ENCODE measurements at regions not wholly inside any gene's neighbourhood (a gene's known extent, or its start where the extent isn't known, plus 50 kb on each side); places are given as distances from the start of the nearest gene placed in this dataset.

- intact Hi-C loops (cut with DNase I; ENCODE audit: low total_unique reads) (loop anchor here (2.0 to 10.0 kb wide), 5 partner anchors 118 to 713 kb away; no protein-coding TSS in a partner anchor), in situ Hi-C loops (cut with MboI; ENCODE audit: low sequenced_read_pairs in 4 of 4) (loop anchor here in 2 of 4 donors (10.0 kb wide), 2 partner anchors 85 to 95 kb away; partner anchors contain the start of gene ZNF608 (in 1 of the 2))
- TF ChIP-seq CTCF (IDR thresholded peaks at IDR 0.05 in 4 of 5, conservative IDR thresholded peaks at IDR 0.05 in 1 of 5) (no peak), POLR2A (IDR thresholded peaks at IDR 0.05) (no peak)
- H3K9me3 ChIP-seq: no peaks in the 10 kb centered on the region
- H3K27me3 ChIP-seq: no peaks in the 10 kb centered on the region
- ATAC-seq (peak in 1 of 2 donors; percentile 10), DNase-seq (no peak)
- H3K36me3 ChIP-seq: peaks cover 0 to 5% of the 10 kb centered on the region in 2 donors
- peak overlapping the region; percentile 76 to 86 (median 83) for H3K27ac ChIP-seq
- H3K4me3 ChIP-seq: peak overlapping the region; percentile 1 to 29 (median 19)
- H3K4me1 ChIP-seq: peaks cover 41 to 50% of the 10 kb centered on the region in 2 donors
Observed at GRCh38 chr5:124650147-124650561, 96.3 kb downstream of the ZNF608 start.

GRCh38 chr5:124649491-124650146, 96.8 kb downstream of the ZNF608 start:
- Histone ChIP-seq H3K27me3 (no peaks in the 10 kb centered on the region), H3K9me3 (no peaks in the 10 kb centered on the region), H3K27ac (peak overlapping the region; percentile 76 to 86 (median 83)), H3K36me3 (peaks cover 0 to 5% of the 10 kb centered on the region in 2 donors), H3K4me3 (peak overlapping the region; percentile 1 to 29 (median 19)), H3K4me1 (peaks cover 39 to 45% of the 10 kb centered on the region in 2 donors)
- in situ Hi-C loops (cut with MboI; ENCODE audit: low sequenced_read_pairs in 4 of 4): loop anchor here in 2 of 4 donors (10.0 kb wide), 2 partner anchors 85 to 95 kb away; partner anchors contain the start of gene ZNF608 (in 1 of the 2)
- ATAC-seq (no peak), DNase-seq (peak in 1 of 2 donors; percentile 44)
- intact Hi-C loops (cut with DNase I; ENCODE audit: low total_unique reads): loop anchor here (2.0 to 10.0 kb wide), 5 partner anchors 117 to 712 kb away; no protein-coding TSS in a partner anchor
- TF ChIP-seq POLR2A (IDR thresholded peaks at IDR 0.05): no peak
- TF ChIP-seq CTCF (IDR thresholded peaks at IDR 0.05 in 4 of 5, conservative IDR thresholded peaks at IDR 0.05 in 1 of 5): no peak

DNA sequence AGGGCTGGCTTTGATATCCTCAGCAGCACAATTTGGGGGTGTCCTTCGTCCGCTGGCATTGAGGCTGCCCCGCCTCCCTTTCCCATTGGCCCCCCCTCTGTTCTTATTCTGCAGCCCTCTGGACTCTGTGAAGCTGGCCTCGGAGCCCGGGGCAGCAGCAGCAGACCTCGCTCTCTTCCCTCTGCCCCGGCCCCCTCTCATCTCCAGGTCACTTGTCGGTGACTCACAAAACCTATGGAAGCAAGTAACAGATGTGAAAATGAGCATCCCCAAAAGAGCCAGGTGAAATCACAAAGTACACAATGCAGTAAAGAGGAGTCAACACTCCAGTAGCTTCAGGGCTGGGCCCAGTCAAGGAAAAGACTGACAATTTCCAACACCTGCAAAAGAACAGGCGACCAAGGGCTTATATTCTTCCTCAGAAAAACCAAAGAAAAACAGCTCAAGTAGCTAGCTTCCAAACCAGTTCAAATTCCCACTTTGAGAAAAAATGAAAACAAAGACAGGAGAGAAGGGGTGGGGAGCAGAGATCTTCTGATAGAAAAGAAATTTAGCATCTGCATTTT, 97.5 kb downstream of the ZNF608 start:
- ATAC-seq (no peak), DNase-seq (no peak)
- Histone ChIP-seq H3K27me3 (no peaks in the 10 kb centered on the region), H3K4me3 (no peak overlapping the region), H3K4me1 (peaks cover 39 to 45% of the 10 kb centered on the region in 2 donors), H3K27ac (peak overlapping the region; percentile 76 to 86 (median 83)), H3K36me3 (peaks cover 0 to 5% of the 10 kb centered on the region in 2 donors), H3K9me3 (no peaks in the 10 kb centered on the region)
- intact Hi-C loops (cut with DNase I; ENCODE audit: low total_unique reads): no loop called here
- TF ChIP-seq CTCF (IDR thresholded peaks at IDR 0.05 in 4 of 5, conservative IDR thresholded peaks at IDR 0.05 in 1 of 5) (no peak), POLR2A (IDR thresholded peaks at IDR 0.05) (no peak)
- in situ Hi-C loops (cut with MboI; ENCODE audit: low sequenced_read_pairs in 4 of 4): no loop called here

DNA sequence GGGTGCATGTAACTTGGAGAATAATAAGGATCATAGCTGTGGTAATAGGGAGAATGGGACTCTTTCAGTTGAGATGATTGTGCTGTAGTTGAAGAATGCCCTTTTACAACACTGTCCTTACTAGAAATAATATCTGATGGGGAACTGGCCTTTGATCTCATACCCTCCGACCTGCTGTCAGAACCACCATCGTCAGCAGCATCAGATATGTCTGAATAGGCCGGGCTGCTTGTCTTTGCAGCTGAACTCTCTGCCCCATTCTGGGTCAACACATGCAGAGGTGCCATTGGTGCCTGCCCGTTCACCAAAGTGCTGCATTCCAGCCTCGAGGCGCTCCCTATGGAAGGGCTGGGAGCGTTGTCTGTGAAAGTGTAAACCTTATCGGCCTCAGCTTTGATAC, 99.1 kb downstream of the ZNF608 start:
- no peak for TF ChIP-seq POLR2A (IDR thresholded peaks at IDR 0.05)
- H3K27ac ChIP-seq: no peak overlapping the region
- in situ Hi-C loops (cut with MboI; ENCODE audit: low sequenced_read_pairs in 4 of 4): no loop called here
- H3K27me3 ChIP-seq: no peaks in the 10 kb centered on the region
- H3K9me3 ChIP-seq: no peaks in the 10 kb centered on the region
- no peak overlapping the region for H3K4me3 ChIP-seq
- DNase-seq (no peak), ATAC-seq (no peak)
- intact Hi-C loops (cut with DNase I; ENCODE audit: low total_unique reads): no loop called here
- peaks cover 0 to 16% of the 10 kb centered on the region in 2 donors for H3K36me3 ChIP-seq
- peaks cover 35 to 36% of the 10 kb centered on the region in 2 donors for H3K4me1 ChIP-seq

- in situ Hi-C loops (cut with MboI; ENCODE audit: low sequenced_read_pairs in 4 of 4): no loop called here
- no peak for TF ChIP-seq CTCF (IDR thresholded peaks at IDR 0.05 in 4 of 5, conservative IDR thresholded peaks at IDR 0.05 in 1 of 5)
- no peak for TF ChIP-seq POLR2A (IDR thresholded peaks at IDR 0.05)
- peaks cover 0 to 26% of the 10 kb centered on the region in 2 donors for H3K36me3 ChIP-seq
Observed at GRCh38 chr5:124645396-124645795, 101.0 kb downstream of the ZNF608 start.

More at GRCh38 chr5:124645396-124645795, 101.0 kb downstream of the ZNF608 start:
- Histone ChIP-seq H3K9me3 (no peaks in the 10 kb centered on the region), H3K27ac (no peak overlapping the region), H3K4me3 (no peak overlapping the region), H3K27me3 (no peaks in the 10 kb centered on the region), H3K4me1 (peaks cover 20 to 22% of the 10 kb centered on the region in 2 donors)
- ATAC-seq (no peak), DNase-seq (no peak)
- intact Hi-C loops (cut with DNase I; ENCODE audit: low total_unique reads): no loop called here

Data from gastrocnemius medialis (tissue), 4 donors.